ENCODE measurements at regions not wholly inside any gene's neighbourhood (a gene's known extent, or its start where the extent isn't known, plus 50 kb on each side); places are given as distances from the start of the nearest gene placed in this dataset.
"Not testable (repeated sequence)": the region's sequence is repeated elsewhere in the genome, so short reads cannot be mapped to it uniquely, and the experiment has no call there.

DNA sequence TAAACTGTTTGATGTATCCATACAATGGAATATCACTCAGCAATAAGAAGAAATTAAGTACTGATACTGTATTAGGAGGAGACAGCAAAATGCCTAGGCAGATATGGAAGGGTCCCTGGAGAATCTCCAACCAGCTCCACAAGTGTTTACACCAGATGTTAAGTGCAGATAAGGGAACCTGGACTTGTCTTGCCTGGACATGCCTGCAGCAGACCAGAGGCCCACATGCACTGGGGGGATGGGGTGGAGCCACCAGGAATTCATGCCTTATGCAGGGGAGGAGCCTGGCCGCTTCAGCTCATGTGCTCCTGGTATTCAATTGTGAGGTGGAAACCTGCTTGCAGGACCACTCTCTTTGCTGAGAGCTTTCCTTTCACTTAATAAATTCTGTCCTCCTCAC is 287.6 kb downstream of the LIPI start:
- not testable (repeated sequence) for DNase-seq (ENCODE audit: low read depth)

DNA sequence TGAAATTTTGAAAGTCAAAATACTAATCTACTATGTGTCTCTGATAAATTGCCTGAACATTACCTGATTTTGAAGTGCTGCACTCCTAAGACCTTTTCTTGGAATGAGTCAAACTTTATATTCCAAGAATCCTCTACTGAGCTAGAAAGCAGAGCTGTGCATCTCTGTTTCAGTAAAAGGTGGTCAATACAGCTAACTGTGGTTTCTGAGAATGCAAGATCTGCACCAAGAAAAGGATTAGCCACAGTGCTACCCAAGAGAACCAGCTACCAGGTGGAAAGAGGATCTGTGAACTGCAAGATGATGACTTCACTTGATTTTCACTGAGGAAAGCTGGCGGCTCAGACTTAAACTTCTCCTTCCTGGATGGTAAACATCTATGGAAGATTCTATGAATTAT is 289.3 kb downstream of the LIPI start:
- DNase-seq (ENCODE audit: low read depth) = not testable (repeated sequence)

DNA sequence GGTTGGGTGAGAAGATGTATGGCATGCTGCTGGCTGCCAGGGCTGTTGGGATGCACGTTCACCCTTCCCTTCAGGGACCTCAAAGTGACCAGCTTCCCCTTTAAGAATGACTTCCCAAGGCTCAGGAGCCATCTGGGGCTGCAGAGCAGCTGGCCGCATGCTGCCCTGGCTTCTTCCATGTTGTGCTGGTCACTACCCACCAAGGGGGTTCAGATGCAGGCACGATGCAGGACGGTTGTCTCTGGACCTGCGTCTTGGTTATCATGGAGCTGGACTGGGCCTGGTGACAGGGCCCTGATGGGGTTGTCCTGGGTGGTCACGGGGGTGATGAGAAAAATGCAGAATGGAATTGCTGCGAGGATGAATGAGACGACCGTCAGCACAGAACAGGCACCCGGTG is 297.8 kb downstream of the POTED start:
- not testable (repeated sequence) for DNase-seq (ENCODE audit: low read depth)

DNA sequence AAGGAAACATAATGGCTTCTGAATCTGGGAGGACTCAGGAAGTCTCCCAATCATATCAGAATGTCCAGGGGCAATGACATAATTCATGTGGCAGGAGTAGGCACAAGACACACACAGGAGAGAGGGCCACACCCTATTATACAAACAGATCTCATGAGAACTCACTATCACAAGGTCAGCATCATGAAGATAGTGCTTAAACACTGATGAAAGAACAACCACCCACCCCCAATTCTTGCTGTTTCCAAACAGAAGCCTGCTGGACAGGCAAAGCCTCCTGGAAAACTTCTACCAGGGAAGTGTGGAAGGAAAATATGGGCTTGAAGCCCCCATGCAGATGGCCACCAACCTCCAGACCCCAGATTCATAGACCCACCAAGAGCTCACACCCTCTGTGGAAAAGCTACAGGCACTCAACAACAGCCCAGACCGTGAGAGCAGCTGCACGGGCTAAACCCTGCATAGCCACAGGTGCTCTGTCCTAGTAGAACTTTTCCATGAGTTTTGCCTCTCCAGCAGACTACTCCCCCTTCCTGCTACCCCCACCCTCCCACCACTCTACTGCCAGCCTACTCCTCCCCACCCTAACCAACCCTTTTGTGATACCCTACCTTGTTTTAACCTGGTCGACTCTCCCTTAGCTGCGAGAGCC is 287.1 kb downstream of the POTED start:
- DNase-seq (ENCODE audit: low read depth) = not testable (repeated sequence)

DNA sequence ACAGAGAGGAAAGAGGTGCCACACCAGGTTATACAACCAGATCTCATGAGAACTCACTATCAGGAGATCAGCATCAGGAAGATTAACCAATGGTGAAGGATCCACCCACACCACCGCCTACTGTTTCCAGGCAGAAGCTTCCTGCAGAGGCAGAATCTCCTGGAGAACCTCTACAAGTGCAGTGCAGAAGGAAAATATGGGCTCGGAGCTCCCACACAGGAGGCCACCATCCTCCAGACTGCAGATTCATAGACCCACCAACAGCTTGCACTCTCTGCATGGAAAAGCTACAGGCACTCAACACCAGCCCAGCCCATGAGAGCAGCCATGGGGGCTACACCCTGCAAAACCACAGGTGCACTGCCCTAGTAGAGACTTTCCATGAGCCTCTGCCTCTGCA is 284.0 kb downstream of the POTED start:
- not testable (repeated sequence) for DNase-seq (ENCODE audit: low read depth)

DNA sequence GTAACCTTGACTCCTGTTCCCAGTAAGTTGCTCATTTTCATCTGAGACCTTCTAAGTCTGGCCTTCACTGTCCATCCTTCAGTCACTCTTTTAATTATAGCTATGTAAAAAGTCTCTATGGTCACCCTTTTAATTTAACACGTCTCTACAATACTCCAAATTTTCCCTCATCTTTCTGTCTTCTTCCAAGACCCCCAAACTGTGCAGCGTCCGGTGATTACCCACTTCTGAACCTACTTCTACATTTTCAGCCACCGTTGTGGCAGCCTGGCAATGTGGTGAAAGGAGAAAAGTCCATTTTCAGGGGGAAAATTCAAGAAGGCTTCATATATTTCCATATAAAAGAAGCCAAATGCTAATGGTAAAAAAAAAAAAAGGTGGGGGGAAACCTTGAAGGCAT is 283.4 kb downstream of the POTED start:
- DNase-seq (ENCODE audit: low read depth) = not testable (repeated sequence)

DNA sequence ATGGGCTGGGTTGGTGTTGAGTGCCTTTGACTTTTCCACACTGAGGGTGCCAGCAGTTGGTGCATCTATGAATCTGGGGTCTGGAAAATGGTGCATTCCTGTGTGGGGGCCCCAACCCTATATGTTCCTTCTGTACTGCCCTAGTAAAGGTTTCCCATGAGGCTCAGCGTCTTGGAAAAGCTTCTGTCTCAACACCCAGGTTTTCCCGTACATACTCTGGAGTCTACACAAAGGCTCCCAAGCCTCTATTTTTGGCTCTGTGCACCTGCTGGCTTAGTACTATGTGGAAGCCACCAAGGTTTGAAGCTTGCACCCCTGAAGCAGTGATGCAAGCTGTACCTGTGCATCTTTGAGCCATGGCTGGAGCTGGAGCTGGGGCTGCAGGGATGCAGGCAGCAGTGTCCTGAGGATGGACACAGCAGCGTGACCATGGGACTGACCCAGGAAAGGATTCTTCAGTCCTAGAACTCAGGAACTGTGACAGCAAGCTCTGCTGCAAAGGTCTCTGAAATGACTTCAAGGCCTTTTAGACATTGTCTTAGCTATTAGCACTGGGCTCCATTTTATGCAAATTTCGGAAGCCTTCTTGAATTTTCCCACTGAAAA is 282.7 kb downstream of the POTED start:
- DNase-seq (ENCODE audit: low read depth) = not testable (repeated sequence)

DNA sequence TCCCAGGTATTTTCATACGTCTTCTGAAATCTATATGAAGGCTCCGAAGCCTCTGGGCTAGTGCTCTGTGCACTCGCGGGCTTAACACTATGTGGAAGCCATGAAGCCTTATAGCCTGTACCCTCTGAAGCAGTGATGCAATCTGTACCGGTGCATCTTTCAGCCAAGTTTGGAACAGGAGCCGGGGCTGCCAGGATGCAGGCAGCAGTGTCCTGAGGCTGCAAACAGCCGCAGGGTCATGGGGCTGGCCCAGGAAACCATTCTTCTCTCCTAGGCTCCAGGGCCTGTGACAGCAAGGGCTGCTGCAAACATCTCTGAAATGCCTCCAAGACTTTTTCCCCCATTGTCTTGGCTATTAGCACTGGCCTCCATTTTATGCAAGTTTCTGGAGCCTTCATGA is 279.6 kb downstream of the POTED start:
- DNase-seq (ENCODE audit: low read depth) = not testable (repeated sequence)

DNA sequence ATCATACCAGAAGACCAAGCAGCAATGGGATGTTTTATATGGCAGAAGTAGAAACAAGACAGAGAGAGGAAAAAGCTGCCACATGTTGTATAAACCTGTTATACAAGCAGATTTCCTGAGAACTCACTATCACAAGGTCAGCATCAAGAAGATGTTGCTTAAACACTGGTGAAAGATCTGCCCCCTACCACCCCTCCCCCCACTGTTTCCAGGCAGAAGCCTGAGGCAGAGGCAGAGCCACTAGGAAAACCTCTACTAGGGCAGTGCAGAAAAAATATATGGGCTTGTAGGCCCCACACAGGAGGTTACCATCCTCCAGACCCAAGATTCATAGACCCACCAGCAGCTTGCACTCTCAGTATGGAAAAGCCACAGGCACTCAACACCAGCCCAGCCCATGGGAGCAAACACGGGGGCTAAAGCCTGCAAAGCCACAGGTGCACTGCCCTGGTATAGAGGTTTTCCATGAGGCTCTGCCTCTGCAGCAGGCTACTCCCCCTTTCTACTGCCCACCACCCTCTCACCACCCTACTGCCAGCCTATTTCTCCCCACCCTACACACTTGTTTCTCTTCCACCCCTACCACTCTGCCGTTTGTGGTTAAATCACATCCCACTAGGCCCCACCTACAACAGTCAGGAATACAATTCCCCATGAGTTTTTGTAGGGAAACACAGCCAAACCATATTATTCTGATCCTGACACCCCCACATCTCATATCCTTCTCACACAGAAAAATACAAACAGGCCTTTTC is 274.2 kb downstream of the POTED start:
- DNase-seq (ENCODE audit: low read depth) = not testable (repeated sequence)

DNA sequence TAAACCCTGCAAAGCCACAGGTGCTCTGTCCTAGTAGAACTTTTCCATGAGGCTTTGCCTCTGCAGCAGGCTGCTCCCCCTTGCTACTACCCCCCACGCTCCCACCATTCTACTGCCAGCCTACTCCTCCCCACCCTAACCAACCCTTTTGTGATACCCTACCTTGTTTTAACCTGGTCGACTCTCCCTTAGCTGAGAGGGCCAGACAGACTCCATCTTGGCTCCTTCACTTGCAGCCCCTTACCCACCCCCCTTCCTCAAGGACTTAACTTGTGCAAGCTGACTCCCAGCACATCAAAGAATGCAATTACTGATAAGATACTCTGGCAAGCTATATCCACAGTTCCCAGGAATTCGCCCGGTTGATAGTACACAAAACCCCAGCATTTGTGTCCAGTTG is 267.9 kb downstream of the POTED start:
- not testable (repeated sequence) for DNase-seq (ENCODE audit: low read depth)

DNA sequence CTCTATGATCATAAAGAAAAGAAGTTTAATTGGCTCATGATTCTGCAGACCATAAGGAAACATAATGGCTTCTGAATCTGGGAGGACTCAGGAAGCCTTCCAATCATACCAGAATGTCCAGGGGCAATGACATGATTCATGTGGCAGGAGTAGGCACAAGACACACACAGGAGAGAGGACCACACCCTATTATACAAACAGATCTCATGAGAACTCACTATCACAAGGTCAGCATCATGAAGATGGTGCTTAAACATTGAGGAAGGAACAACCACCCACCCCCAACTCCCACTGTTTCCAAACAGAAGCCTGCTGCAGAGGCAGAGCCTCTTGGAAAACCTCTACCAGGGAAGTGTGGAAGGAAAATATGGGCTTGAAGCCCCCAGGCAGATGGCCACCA is 267.4 kb downstream of the POTED start:
- not testable (repeated sequence) for DNase-seq (ENCODE audit: low read depth)

DNA sequence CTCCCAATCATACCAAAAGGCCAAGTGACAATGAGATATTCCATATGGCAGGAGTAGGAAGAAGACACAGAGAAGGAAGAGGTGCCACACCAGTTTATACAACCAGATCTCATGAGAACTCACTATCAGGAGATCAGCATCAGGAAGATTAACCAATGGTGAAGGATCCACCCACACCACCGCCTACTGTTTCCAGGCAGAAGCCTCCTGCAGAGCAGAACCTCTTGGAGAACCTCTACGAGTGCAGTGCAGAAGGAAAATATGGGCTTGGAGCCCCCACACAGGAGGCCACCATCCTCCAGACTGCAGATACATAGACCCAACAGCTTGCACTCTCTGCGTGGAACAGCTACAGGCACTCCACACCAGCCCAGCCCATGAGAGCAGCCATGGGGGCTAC is 264.4 kb downstream of the POTED start:
- DNase-seq (ENCODE audit: low read depth) = not testable (repeated sequence)

DNA sequence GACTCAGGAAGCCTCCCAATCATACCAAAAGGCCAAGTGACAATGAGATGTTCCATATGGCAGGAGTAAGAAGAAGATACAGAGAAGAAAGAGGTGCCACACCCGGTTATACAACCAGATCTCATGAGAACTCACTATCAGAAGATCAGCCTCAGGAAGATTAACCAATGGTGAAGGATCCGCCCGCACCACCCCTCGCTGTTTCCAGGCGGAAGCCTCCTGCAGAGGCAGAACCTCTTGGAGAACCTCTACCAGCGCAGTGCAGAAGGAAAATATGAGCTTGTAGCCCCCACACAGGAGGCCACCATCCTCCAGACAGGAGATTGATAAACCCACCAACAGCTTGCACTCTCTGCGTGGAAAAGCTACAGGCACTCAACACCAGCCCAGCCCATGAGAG is 245.1 kb downstream of the POTED start:
- DNase-seq (ENCODE audit: low read depth) = no peak

DNA sequence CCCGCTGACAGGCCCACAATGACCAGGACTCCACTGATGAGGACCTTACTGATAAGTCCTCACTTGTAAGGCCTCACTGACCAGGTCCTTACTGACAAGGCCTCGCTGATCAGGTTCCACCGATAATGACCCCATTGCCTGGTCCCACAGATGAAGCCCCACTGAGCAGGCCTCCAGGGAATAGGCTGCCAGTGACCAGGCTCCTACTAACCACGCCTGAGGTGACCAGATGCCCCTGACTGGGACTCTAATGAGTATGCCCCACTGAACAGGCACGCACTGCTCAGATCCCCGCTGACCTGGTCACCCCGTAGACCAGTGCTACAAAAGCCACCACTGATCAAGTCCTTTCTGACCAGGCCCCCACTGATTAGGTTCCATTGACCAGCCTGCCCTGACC is 241.2 kb downstream of the POTED start:
- DNase-seq (ENCODE audit: low read depth) = not testable (repeated sequence)

DNA sequence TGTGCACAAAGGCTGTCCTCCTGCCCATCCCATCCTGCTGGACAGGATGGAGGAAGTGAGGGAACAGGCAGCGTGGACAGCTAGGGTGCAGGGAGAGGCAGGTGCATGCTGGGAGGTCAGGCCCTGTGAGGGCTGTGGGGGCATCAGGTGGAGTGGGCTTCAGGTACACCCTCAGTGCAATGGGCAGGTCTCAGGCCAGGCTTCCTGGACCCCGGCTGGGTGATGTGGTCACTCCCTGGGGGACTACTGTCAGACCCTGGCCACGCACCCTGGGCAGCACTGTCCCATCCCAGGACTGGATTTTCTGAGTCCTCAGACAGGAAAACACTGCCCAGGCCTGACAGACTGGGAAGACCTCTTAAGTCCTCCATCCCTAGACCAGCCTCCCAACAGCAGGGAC is 239.9 kb downstream of the POTED start:
- DNase-seq (ENCODE audit: low read depth) = not testable (repeated sequence)

DNA sequence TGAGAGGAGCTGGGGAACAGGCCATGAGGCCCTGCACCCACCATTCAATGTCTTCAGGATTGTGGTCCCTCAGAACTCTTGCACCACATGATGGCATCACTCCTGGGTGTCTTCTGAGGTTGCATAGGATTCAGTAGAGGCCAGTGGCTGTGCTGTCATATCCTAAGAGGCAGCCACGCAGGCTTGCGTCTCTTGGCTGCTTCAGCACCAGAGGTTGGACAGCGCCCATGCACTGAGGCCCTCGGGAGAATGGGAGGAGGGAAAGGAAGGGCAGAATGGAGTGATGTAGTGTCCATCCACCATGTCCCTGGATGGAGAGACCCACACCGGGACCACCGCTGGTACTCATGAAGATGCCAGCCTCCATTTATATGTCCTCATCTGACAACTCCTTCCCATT is 237.1 kb downstream of the POTED start:
- DNase-seq (ENCODE audit: low read depth) = not testable (repeated sequence)

DNA sequence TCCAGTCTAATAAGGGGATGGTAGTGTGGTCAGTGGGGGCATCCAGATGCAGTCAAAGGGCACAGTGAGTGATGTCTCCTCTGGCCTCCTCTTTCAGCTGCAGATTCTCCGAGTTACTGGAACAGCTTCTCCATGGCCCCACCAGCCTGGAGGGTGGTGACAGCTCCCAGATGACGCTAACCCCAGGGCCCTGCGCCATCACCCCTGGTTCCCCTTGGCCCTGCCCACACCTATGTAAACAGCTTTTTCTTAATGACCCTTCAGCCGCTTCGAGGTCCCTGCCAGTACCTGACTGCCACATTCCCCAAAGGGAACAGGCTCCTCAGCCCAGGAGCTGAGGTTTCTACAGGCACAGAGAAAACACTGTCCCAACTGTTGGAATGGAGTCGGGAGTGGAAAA is 235.0 kb downstream of the POTED start:
- DNase-seq (ENCODE audit: low read depth) = not testable (repeated sequence)

DNA sequence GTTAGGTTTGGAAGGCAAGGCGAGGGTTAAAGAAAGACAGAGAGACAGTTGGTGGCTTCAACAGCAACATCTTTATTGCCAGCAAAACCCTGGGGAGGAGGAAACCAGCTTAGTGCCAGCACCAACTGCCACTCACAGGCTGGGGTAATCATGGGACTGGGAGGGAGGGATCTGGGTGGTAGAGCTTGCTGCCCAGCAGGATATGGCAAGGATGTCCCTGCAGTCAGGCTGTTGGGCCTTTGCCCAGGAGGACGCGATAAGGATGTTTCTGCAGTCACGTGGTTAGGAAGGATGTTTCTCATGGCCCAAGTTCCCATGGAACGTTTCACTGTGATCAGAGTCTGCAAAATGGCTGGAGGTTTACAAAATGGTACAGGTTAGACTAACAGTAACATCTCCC is 233.5 kb downstream of the POTED start:
- not testable (repeated sequence) for DNase-seq (ENCODE audit: low read depth)

DNA sequence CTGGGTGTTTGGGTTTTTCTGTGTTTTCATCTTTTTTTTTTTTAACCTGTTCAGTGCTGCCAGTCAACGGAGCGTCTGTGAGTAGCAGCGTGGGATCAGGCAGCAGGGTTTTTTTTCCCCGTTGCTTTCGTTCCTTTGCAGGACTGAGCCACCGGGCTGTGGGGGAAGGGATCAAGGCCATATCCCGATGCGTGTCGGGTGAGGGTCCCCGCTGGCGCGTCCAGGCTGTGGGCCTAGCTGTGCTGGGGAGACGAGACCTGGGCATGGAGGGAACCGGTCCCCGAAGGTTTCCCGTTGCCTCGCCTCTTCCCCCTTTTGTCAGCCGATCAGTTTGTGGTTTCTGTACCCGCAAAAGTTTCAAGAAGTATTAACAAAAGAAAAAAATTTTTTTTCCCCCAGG is 218.1 kb downstream of the POTED start:
- DNase-seq (ENCODE audit: low read depth) = not testable (repeated sequence)

DNA sequence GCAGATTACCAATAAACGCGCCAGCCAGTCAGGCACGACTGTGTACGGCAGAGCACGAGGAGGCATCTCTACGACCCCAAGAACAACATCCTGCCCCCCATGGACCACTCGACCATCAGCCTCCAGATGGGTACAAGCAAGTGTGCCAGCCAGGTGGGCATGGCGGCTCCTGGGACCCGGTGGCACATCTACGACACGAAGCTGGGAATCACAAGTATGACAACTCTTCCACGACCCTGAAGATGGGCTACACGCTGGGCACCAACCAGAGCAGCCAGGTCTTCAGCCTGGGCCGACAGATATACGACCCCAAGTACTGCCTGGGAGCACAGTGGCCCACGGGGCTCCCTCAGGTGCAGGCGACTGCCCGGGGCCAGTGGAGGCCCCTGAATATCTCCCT is 217.6 kb downstream of the POTED start:
- no peak for DNase-seq (ENCODE audit: low read depth)

DNA sequence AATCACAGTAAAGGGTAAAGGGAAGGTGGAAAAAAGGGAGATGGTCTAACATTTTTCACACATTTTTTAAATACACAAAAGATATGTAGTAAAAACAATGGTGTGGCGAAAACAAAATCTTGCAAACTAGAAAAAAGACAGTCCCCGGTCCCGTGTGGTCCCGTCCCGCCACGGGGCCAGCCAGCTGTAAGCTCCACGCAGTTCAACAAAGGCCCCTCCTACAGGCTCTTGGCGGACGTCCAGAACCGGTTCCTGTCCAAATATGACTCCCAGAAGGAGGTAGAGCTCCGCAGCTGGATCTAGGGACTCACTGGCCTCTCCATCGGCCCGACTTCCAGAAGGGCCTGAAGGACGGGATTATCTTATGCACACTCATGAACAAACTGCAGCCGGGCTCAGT is 216.9 kb downstream of the POTED start:
- DNase-seq (ENCODE audit: low read depth) = not testable (repeated sequence)

DNA sequence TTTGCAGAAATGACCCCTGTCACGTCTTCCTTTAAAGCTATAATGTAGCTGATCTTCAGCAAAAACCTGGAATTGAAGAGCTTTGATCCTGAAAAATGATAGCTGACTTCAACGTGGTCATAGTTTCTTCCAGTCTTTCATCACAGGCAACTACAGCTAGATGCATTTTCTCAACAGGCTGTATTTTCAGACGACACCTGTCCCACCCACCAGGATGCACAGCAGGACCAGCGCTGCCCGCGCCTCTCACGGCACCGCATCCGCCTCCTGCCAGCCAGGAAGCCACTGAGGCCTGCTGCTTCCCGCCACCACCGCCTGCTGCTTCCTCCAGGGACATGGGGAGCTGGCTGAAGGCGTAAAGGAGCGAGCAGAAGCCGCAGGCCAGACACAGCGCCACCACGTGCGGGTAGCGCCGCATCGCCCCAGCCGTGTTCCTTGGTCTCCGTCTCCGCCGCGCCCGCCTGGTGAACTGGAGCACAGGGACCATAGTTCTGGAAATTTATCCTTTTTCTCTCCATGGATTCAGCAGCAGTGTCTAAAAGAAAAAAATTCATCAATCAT is 215.7 kb downstream of the POTED start:
- DNase-seq (ENCODE audit: low read depth) = not testable (repeated sequence)

DNA sequence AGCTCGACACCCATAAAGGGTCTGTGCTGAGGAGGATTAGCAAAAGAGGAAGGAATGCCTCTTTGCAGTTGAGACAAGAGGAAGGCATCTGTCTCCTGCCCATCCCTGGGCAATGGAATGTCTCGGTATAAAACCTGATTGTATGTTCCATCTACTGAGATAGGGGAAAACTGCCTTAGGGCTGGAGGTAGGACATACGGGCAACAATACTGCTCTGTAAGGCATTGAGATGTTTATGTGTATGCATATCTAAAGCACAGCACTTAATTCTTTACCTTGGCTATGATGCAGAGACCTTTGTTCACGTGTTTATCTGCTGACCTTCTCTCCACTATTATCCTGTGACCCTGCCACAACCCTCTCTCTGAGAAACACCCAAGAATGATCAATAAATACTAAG is 210.7 kb downstream of the POTED start:
- not testable (repeated sequence) for DNase-seq (ENCODE audit: low read depth)

Data from EH (cell line).